ENCODE measurements at regions not wholly inside any gene's neighbourhood (a gene's known extent, or its start where the extent isn't known, plus 50 kb on each side); places are given as distances from the start of the nearest gene placed in this dataset.

DNA sequence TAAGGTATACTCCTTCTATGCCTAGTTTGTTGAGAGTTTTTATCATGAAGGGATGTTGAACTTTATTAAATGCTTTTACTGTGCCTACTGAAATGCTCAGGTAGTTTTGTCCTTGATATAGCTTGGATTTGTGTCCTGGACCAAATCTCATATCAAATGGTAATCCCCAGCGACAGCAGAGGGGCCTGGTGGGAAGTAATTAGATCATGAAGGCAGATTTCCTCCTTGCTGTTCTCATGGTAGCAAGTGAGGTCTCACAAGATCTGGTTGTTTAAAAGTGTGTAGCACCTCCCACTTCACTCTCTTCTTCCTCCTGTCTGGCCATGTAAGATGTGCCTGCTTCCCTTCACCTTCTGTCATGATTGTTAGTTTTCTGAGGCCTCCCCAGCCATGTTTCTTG lies 78.2 kb downstream of the KIF2B start:
- TF ChIP-seq, protein P1, sequence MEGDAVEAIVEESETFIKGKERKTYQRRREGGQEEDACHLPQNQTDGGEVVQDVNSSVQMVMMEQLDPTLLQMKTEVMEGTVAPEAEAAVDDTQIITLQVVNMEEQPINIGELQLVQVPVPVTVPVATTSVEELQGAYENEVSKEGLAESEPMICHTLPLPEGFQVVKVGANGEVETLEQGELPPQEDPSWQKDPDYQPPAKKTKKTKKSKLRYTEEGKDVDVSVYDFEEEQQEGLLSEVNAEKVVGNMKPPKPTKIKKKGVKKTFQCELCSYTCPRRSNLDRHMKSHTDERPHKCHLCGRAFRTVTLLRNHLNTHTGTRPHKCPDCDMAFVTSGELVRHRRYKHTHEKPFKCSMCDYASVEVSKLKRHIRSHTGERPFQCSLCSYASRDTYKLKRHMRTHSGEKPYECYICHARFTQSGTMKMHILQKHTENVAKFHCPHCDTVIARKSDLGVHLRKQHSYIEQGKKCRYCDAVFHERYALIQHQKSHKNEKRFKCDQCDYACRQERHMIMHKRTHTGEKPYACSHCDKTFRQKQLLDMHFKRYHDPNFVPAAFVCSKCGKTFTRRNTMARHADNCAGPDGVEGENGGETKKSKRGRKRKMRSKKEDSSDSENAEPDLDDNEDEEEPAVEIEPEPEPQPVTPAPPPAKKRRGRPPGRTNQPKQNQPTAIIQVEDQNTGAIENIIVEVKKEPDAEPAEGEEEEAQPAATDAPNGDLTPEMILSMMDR (conservative IDR thresholded peaks at IDR 0.05), result no peak
- no peak for TF ChIP-seq EZH2 (IDR thresholded peaks at IDR 0.05; ENCODE audit: low read depth)
